Esophagus squamous epithelium (tissue), 5 donors: ENCODE measurements at regions not wholly inside any gene's neighbourhood (a gene's known extent, or its start where the extent isn't known, plus 50 kb on each side); places are given as distances from the start of the nearest gene placed in this dataset.
"Not testable (repeated sequence)": the region's sequence is repeated elsewhere in the genome, so short reads cannot be mapped to it uniquely, and the experiment has no call there.

Source experiments
- DNase-seq: peaks from one replicate; lab custom pipeline; 2025; lab: John Stamatoyannopoulos, UW
- H3K27ac ChIP-seq, 4 donors: fragments of 200-600 bp; sonication (generic); one replicate each; pipeline ENCODE4 v1.5.1; 2016 to 2019; ENCODE audit warnings: mild to moderate bottlenecking in 1 of 4
- H3K27me3 ChIP-seq, 4 donors: fragments of 200-600 bp; sonication (generic); 1 replicate in 3 of 4; 2 replicates in 1 of 4; pipeline versions ENCODE4 v1.5.1 to v1.6.0; 2017 to 2021; ENCODE audit warnings: antibody characterized with exemption in 1 of 4
- H3K36me3 ChIP-seq, 3 donors: fragments of 200-600 bp; sonication (generic); one replicate each; pipeline ENCODE4 v1.5.1; 2016 to 2019
- H3K4me1 ChIP-seq, 3 donors: fragments of 200-600 bp; sonication (generic); one replicate each; pipeline ENCODE4 v1.5.1; 2017 to 2019
- H3K4me3 ChIP-seq, 4 donors: fragments of 200-600 bp; sonication (generic); 1 replicate in 3 of 4; 2 replicates in 1 of 4; pipeline ENCODE4 v1.5.1; 2016 to 2019; ENCODE audit warnings: mild to moderate bottlenecking in 2 of 4, moderate library complexity in 1 of 4
- H3K9me3 ChIP-seq, 3 donors: fragments of 200-600 bp; sonication (generic); one replicate each; pipeline ENCODE4 v1.5.1; 2016 to 2019
- POLR2A ChIP-seq, 4 donors: fragments of 450-650 bp; IDR thresholded peaks; one replicate each; pipeline ENCODE4 v1.6.1; 2017; ENCODE audit warnings: antibody characterized with exemption in 4 of 4, mild to moderate bottlenecking in 4 of 4, moderate library complexity in 3 of 4
- WGBS, 2 donors: methylation state at CpG; one replicate each; pipeline ENCODE4 v1.1.5; 2018; 5-methylcytosine and 5-hydroxymethylcytosine counted together
- intact Hi-C: fragments of 100-400 bp; cut with DNase I; formaldehyde crosslinking; loops from one replicate; pipeline ENCODE4 v1.15.0; 2022
- TF ChIP-seq, protein P1 (sequence below), 6 experiments: fragments of 450-650 bp in 4 of 6; fragments of 200-600 bp in 2 of 6; sonication (generic) in 2 of 6; IDR thresholded peaks; one replicate each; pipeline ENCODE4 v1.5.1; 2016 to 2019; ENCODE audit warnings: antibody characterized with exemption in 6 of 6, mild to moderate bottlenecking in 4 of 6, moderate library complexity in 4 of 6
- donor health status: DM: yes; HTN: yes; CAD: no.

GRCh38 chr6:14894105-14894504 lies 351.8 kb upstream of the JARID2 start:
- no peaks in the 10 kb centered on the region for H3K27me3 ChIP-seq
- WGBS, 2 donors = 91 to 100% methylated on average over 1 to 2 of the region's 2 CpGs
- no peaks in the 10 kb centered on the region for H3K9me3 ChIP-seq
- no peak overlapping the region for H3K27ac ChIP-seq
- no peak overlapping the region for H3K4me3 ChIP-seq
- peaks cover 0 to 16% (median 0%) of the 10 kb centered on the region in 3 donors for H3K4me1 ChIP-seq
- DNase-seq = no peak
- intact Hi-C loops = no loop called here
- TF ChIP-seq, protein P1, sequence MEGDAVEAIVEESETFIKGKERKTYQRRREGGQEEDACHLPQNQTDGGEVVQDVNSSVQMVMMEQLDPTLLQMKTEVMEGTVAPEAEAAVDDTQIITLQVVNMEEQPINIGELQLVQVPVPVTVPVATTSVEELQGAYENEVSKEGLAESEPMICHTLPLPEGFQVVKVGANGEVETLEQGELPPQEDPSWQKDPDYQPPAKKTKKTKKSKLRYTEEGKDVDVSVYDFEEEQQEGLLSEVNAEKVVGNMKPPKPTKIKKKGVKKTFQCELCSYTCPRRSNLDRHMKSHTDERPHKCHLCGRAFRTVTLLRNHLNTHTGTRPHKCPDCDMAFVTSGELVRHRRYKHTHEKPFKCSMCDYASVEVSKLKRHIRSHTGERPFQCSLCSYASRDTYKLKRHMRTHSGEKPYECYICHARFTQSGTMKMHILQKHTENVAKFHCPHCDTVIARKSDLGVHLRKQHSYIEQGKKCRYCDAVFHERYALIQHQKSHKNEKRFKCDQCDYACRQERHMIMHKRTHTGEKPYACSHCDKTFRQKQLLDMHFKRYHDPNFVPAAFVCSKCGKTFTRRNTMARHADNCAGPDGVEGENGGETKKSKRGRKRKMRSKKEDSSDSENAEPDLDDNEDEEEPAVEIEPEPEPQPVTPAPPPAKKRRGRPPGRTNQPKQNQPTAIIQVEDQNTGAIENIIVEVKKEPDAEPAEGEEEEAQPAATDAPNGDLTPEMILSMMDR (IDR thresholded peaks at IDR 0.05) = no peak
- TF ChIP-seq POLR2A (IDR thresholded peaks at IDR 0.05) = no peak
- no peaks in the 10 kb centered on the region for H3K36me3 ChIP-seq

DNA sequence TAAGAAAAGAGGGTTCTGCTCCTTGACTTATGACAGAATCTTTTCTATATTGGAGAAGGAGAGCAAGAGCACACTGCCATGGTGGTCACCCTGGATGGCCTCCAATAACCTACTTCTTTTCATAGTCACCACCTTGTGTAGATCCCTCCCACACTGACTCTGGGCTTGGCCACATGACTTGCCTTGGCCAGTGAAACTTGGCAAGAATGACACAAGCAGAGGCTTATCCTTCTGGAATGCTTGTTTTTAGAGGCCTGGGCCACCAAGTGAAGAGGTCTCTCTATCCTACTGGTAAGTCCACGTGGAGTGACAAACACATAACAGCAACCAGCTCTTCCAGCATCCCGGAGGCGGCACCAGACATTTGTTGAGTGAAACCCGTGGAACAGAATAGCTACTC lies 349.4 kb upstream of the JARID2 start:
- Histone ChIP-seq H3K36me3 (no peaks in the 10 kb centered on the region), H3K4me1 (peaks cover 0 to 14% (median 0%) of the 10 kb centered on the region in 3 donors), H3K27me3 (no peaks in the 10 kb centered on the region), H3K4me3 (no peak overlapping the region), H3K9me3 (no peaks in the 10 kb centered on the region), H3K27ac (no peak overlapping the region)
- no peak for TF ChIP-seq POLR2A (IDR thresholded peaks at IDR 0.05)
- TF ChIP-seq, protein P1 (IDR thresholded peaks at IDR 0.05) = no peak
- intact Hi-C loops = no loop called here
- no peak for DNase-seq
- WGBS, 2 donors = 63 to 82% methylated on average over 4 of the region's 4 CpGs

DNA sequence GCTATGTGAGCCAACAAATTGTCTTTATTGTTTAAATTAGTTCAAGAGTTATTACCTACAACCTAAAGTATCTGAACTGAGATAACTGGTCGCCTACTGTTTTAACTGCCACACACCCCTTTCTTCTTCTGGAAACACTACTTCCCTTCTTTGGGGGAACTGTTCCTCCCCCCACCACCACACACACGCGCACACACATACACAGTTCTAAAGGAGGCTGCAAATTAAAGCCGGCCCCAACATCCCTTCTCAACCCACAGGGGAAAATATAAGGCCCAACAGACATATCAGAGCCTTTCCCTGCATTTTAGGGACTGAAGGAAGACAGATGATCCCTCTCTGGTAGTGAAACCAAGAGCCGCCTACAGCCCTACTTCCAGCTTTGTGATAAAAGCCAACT lies 348.0 kb upstream of the JARID2 start:
- no peaks in the 10 kb centered on the region for H3K27me3 ChIP-seq
- H3K36me3 ChIP-seq = no peaks in the 10 kb centered on the region
- TF ChIP-seq, protein P1 (IDR thresholded peaks at IDR 0.05) = no peak
- no peak for TF ChIP-seq POLR2A (IDR thresholded peaks at IDR 0.05)
- intact Hi-C loops = no loop called here
- 80% methylated on average over 4 to 5 of the region's 5 CpGs for WGBS, 2 donors
- DNase-seq = no peak
- H3K4me1 ChIP-seq = peaks cover 0 to under 1% (median 0%) of the 10 kb centered on the region in 3 donors
- no peak overlapping the region for H3K4me3 ChIP-seq
- no peaks in the 10 kb centered on the region for H3K9me3 ChIP-seq
- no peak overlapping the region for H3K27ac ChIP-seq

- H3K36me3 ChIP-seq, H3K27me3 ChIP-seq, H3K4me3 ChIP-seq, H3K9me3 ChIP-seq, H3K27ac ChIP-seq, intact Hi-C loops, DNase-seq: not testable (repeated sequence)
- WGBS, 2 donors = 51 to 68% methylated on average over 4 of the region's 4 CpGs
- peaks cover 0 to 16% (median 7%) of the 10 kb centered on the region in 3 donors for H3K4me1 ChIP-seq
Measured at GRCh38 chr6:14899441-14899840, 346.4 kb upstream of the JARID2 start.

DNA sequence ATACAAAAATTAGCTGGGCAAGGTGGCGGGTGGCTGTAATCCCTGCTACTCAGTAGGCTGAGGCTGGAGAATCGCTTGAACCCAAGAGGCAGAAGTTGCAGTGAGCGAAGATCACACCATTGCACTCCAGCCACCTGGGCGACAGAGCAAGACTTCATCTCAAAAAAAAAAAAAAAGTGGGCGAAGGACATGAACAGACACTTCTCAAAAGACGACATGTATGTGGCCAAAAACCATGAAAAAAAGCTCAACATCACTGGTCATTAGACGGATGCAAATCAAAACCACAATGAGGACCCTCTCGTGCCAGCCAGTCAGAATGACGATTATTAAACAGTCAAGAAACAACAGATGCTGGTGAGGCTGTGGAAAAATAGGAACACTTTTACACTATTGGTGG lies 344.9 kb upstream of the JARID2 start:
- no peaks in the 10 kb centered on the region for H3K9me3 ChIP-seq
- no peaks in the 10 kb centered on the region for H3K27me3 ChIP-seq
- 93 to 98% methylated on average over 7 to 8 of the region's 9 CpGs for WGBS, 2 donors
- DNase-seq = no peak
- peaks cover 0 to 27% (median 7%) of the 10 kb centered on the region in 3 donors for H3K4me1 ChIP-seq
- no peaks in the 10 kb centered on the region for H3K36me3 ChIP-seq
- intact Hi-C loops = no loop called here
- H3K27ac ChIP-seq = no peak overlapping the region
- no peak overlapping the region for H3K4me3 ChIP-seq
- TF ChIP-seq POLR2A (IDR thresholded peaks at IDR 0.05) = no peak
- TF ChIP-seq, protein P1 (IDR thresholded peaks at IDR 0.05) = no peak
